GM21360 (cell line): ENCODE measurements at regions not wholly inside any gene's neighbourhood (a gene's known extent, or its start where the extent isn't known, plus 50 kb on each side); places are given as distances from the start of the nearest gene placed in this dataset.
"Not testable (repeated sequence)": the region's sequence is repeated elsewhere in the genome, so short reads cannot be mapped to it uniquely, and the experiment has no call there.

ENCODE experiments used
- ATAC-seq: cut with Tn5 transposase; IDR thresholded peaks from one replicate; pipeline ENCODE4 v1.9.1; 2021; ENCODE audit warnings: mild to moderate bottlenecking, moderate library complexity; ENCODE audit not compliant: unreplicated experiment

GRCh38 chr9:129561594-129562281 is 59.2 kb downstream of the C9orf50 start:
- ATAC-seq, result no peak

GRCh38 chr9:129560881-129561306 is 60.0 kb downstream of the C9orf50 start:
- no peak for ATAC-seq

GRCh38 chr9:129559506-129559881 is 61.4 kb downstream of the C9orf50 start:
- ATAC-seq, result no peak

GRCh38 chr9:129558551-129559505 is 62.1 kb downstream of the C9orf50 start:
- ATAC-seq, result no peak

- no peak for ATAC-seq
Measured at GRCh38 chr9:129558063-129558550, 62.8 kb downstream of the C9orf50 start.

- no peak for ATAC-seq
Measured at GRCh38 chr9:129557192-129558036, 63.5 kb downstream of the C9orf50 start.

GRCh38 chr9:129556491-129557191 is 64.3 kb downstream of the C9orf50 start:
- ATAC-seq, result no peak

- no peak for ATAC-seq
Measured at GRCh38 chr9:129555512-129556215, 65.2 kb downstream of the C9orf50 start.

GRCh38 chr9:129554649-129555048 is 66.3 kb downstream of the C9orf50 start:
- ATAC-seq, result no peak

GRCh38 chr9:129553277-129553676 is 67.6 kb downstream of the C9orf50 start:
- ATAC-seq, result no peak

- ATAC-seq, result no peak
Measured at GRCh38 chr9:129552064-129552463, 68.8 kb downstream of the C9orf50 start.

GRCh38 chr9:129551393-129551973 is 69.4 kb downstream of the C9orf50 start:
- ATAC-seq, result no peak

- not testable (repeated sequence) for ATAC-seq
Measured at GRCh38 chr9:129550977-129551376, 69.9 kb downstream of the C9orf50 start.

GRCh38 chr9:129550199-129550839 is 70.6 kb downstream of the C9orf50 start:
- ATAC-seq, result no peak

GRCh38 chr9:129549684-129550083 is 71.2 kb downstream of the C9orf50 start:
- ATAC-seq, result no peak

- ATAC-seq, result no peak
Measured at GRCh38 chr9:129549139-129549538, 71.8 kb downstream of the C9orf50 start.

GRCh38 chr9:129548571-129549135 is 72.2 kb downstream of the C9orf50 start:
- no peak for ATAC-seq

GRCh38 chr9:129547869-129548570 is 72.9 kb downstream of the C9orf50 start:
- no peak for ATAC-seq
